ENCODE measurements at regions not wholly inside any gene's neighbourhood (a gene's known extent, or its start where the extent isn't known, plus 50 kb on each side); places are given as distances from the start of the nearest gene placed in this dataset.

DNA sequence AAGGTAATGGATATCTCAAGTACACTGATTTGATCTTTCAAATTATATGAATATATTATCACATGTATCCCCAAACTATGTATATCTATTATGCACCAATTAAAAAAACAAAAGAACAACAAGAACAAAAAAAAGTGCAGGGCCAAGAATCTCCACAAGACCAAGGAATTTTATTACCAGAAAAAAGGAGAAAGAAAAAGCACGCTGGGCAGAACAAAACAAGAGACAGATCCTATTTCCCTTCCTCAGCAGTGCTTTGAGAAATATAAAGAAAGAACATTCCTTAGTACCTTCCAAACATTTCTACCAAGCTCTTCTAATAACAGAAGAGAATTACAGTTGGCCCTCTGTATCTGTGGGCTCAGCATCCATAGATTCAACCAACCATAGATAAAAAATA lies 144.7 kb upstream of the CREB1 start:
- TF ChIP-seq, protein P1, sequence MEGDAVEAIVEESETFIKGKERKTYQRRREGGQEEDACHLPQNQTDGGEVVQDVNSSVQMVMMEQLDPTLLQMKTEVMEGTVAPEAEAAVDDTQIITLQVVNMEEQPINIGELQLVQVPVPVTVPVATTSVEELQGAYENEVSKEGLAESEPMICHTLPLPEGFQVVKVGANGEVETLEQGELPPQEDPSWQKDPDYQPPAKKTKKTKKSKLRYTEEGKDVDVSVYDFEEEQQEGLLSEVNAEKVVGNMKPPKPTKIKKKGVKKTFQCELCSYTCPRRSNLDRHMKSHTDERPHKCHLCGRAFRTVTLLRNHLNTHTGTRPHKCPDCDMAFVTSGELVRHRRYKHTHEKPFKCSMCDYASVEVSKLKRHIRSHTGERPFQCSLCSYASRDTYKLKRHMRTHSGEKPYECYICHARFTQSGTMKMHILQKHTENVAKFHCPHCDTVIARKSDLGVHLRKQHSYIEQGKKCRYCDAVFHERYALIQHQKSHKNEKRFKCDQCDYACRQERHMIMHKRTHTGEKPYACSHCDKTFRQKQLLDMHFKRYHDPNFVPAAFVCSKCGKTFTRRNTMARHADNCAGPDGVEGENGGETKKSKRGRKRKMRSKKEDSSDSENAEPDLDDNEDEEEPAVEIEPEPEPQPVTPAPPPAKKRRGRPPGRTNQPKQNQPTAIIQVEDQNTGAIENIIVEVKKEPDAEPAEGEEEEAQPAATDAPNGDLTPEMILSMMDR (IDR thresholded peaks at IDR 0.05): no peak
- no CpG with 5 or more reads among the region's 1 CpG for WGBS (ENCODE audit: insufficient coverage)
- no peaks in the 10 kb centered on the region for H3K27me3 ChIP-seq (ENCODE audit: control insufficient read depth in 2 of 2, insufficient read depth in 2 of 2, low read length in 2 of 2)
- H3K27me3 Mint-ChIP-seq (ENCODE audit: low read depth in 3 of 3): no peaks in the 10 kb centered on the region
- H3K36me3 ChIP-seq (replicated peaks in 1 of 2; ENCODE audit: control insufficient read depth in 1 of 2, insufficient read depth in 2 of 2, low read length in 2 of 2): no peaks in the 10 kb centered on the region
- H2AFZ ChIP-seq (ENCODE audit: insufficient read depth, low read depth, low read length, poor library complexity, severe bottlenecking): no peak overlapping the region
- peaks cover 8 to 26% (median 20%) of the 10 kb centered on the region in 7 donors for H3K9me3 Mint-ChIP-seq
- no peak overlapping the region for H3K4me3 Mint-ChIP-seq
- H3K4me3 ChIP-seq (replicated peaks in 1 of 3; ENCODE audit: low read depth in 2 of 3, low read length in 3 of 3): no peak overlapping the region
- no peaks in the 10 kb centered on the region for H3K79me2 ChIP-seq (ENCODE audit: insufficient read depth, low read length)
- H3K4me2 ChIP-seq (replicated peaks; ENCODE audit: extremely low read depth, low read length, poor library complexity, severe bottlenecking): no peak overlapping the region
- no peak overlapping the region for H3K27ac Mint-ChIP-seq
- H3K27ac ChIP-seq (ENCODE audit: low read depth in 1 of 2, low read length in 2 of 2): no peak overlapping the region
- peaks cover 2% of the 10 kb centered on the region for H3K4me1 Mint-ChIP-seq
- intact Hi-C loops (cut with micrococcal nuclease): no loop called here
- no peak overlapping the region for H3K9ac ChIP-seq (ENCODE audit: insufficient read depth, low read length, poor library complexity, severe bottlenecking)
- H3K9me3 ChIP-seq (replicated peaks in 1 of 2; ENCODE audit: control insufficient read depth in 1 of 2, insufficient read depth in 1 of 2, low read length in 2 of 2): peaks cover 11 to 17% of the 10 kb centered on the region in 2 donors
- no peaks in the 10 kb centered on the region for H4K20me1 ChIP-seq (ENCODE audit: insufficient read depth, low read length)
- no peaks in the 10 kb centered on the region for H3K4me1 ChIP-seq (ENCODE audit: control insufficient read depth in 1 of 2, insufficient read depth in 2 of 2, low read length in 2 of 2)
- H3K36me3 Mint-ChIP-seq: peaks cover 0 to 6% of the 10 kb centered on the region in 2 donors
- no peak for DNase-seq

DNA sequence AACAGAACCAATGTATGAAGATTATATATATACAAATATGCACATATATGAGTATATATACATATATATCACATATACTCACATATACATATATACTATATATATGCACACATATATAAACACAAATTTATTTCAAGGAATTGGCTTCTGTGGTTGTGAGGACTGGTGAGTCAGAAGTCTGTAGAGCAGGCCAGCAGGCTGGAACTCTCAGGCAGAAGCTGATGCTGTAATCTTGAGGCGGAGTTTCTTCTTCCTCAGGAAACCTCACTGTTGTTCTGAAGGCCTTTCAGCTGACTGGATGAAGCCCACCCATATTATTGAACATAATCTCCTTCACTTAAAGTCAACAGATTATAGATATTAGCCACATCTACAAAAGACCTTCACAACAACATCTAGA lies 143.9 kb upstream of the CREB1 start:
- Histone ChIP-seq H3K79me2 (ENCODE audit: insufficient read depth, low read length) (no peaks in the 10 kb centered on the region), H4K20me1 (ENCODE audit: insufficient read depth, low read length) (no peaks in the 10 kb centered on the region), H3K36me3 (replicated peaks in 1 of 2; ENCODE audit: control insufficient read depth in 1 of 2, insufficient read depth in 2 of 2, low read length in 2 of 2) (no peaks in the 10 kb centered on the region), H3K9me3 (replicated peaks in 1 of 2; ENCODE audit: control insufficient read depth in 1 of 2, insufficient read depth in 1 of 2, low read length in 2 of 2) (peaks cover 10 to 11% of the 10 kb centered on the region in 2 donors), H3K4me1 (ENCODE audit: control insufficient read depth in 1 of 2, insufficient read depth in 2 of 2, low read length in 2 of 2) (no peaks in the 10 kb centered on the region), H3K27me3 (ENCODE audit: control insufficient read depth in 2 of 2, insufficient read depth in 2 of 2, low read length in 2 of 2) (no peaks in the 10 kb centered on the region), H3K9ac (ENCODE audit: insufficient read depth, low read length, poor library complexity, severe bottlenecking) (no peak overlapping the region), H3K4me3 (replicated peaks in 1 of 3; ENCODE audit: low read depth in 2 of 3, low read length in 3 of 3) (no peak overlapping the region), H3K27ac (ENCODE audit: low read depth in 1 of 2, low read length in 2 of 2) (no peak overlapping the region), H3K4me2 (replicated peaks; ENCODE audit: extremely low read depth, low read length, poor library complexity, severe bottlenecking) (no peak overlapping the region), H2AFZ (ENCODE audit: insufficient read depth, low read depth, low read length, poor library complexity, severe bottlenecking) (no peak overlapping the region)
- H3K27ac Mint-ChIP-seq: no peak overlapping the region
- WGBS (ENCODE audit: insufficient coverage): no CpG with 5 or more reads among the region's 1 CpG
- intact Hi-C loops (cut with micrococcal nuclease): no loop called here
- peaks cover 7 to 21% (median 12%) of the 10 kb centered on the region in 7 donors for H3K9me3 Mint-ChIP-seq
- peaks cover 0 to under 1% of the 10 kb centered on the region in 2 donors for H3K36me3 Mint-ChIP-seq
- TF ChIP-seq, protein P1 (IDR thresholded peaks at IDR 0.05): no peak
- peaks cover 2% of the 10 kb centered on the region for H3K4me1 Mint-ChIP-seq
- H3K27me3 Mint-ChIP-seq (ENCODE audit: low read depth in 3 of 3): no peaks in the 10 kb centered on the region
- H3K4me3 Mint-ChIP-seq: no peak overlapping the region
- no peak for DNase-seq
